ENCODE measurements at regions not wholly inside any gene's neighbourhood (a gene's known extent, or its start where the extent isn't known, plus 50 kb on each side); places are given as distances from the start of the nearest gene placed in this dataset.

DNA sequence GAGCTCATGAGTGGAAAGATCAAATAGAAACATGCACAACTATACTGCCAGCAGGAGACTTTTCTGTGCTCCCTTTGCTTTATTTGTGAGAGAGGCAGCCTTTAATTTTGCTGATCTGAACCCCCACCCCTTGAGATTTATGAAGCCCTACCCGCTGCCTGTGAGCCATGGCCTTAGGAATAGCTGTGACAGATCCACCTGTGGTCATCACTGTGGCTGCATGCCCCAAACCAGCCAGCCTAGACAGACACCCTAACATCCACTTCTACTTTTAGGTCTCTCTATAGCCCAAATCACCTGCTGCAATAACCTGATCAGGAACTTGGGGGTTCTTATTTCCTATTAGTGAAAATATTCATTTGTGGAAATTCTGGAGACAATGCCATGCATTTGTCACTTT lies 196.2 kb downstream of the C1orf94 start:
- H3K36me3 ChIP-seq (ENCODE audit: control insufficient read depth, insufficient read depth, low read length): no peaks in the 10 kb centered on the region
- peaks cover 8% of the 10 kb centered on the region for H3K27me3 ChIP-seq (ENCODE audit: control insufficient read depth, insufficient read depth, low read length)
- H3K4me1 ChIP-seq (ENCODE audit: control insufficient read depth, insufficient read depth, low read length): no peaks in the 10 kb centered on the region
- no peak overlapping the region for H3K27ac ChIP-seq (ENCODE audit: low read depth, low read length)
- H3K9ac ChIP-seq (ENCODE audit: low read length): no peak overlapping the region
- H3K4me3 ChIP-seq (ENCODE audit: low read length): no peak overlapping the region

DNA sequence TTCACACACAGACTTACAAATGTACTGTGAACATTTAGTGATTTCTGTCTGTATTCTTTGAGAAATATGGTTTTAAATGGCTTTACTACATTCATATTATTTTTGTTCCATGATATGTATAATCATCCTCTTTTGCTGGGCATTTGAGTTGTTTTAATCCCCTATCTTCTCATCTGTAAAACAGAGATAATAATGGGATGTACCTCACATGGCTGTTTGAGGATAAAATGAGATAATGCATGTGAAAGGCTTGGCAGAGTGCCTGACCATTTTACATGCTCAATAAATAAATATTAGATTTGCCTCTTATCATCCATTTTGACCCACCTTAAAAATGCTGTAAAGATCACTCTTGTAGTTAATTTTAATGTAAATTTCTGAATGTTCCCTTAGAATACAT lies 197.2 kb downstream of the C1orf94 start:
- H3K9ac ChIP-seq (ENCODE audit: low read length): no peak overlapping the region
- H3K27ac ChIP-seq (ENCODE audit: low read depth, low read length): no peak overlapping the region
- no peaks in the 10 kb centered on the region for H3K36me3 ChIP-seq (ENCODE audit: control insufficient read depth, insufficient read depth, low read length)
- peaks cover 8% of the 10 kb centered on the region for H3K27me3 ChIP-seq (ENCODE audit: control insufficient read depth, insufficient read depth, low read length)
- H3K4me1 ChIP-seq (ENCODE audit: control insufficient read depth, insufficient read depth, low read length): no peaks in the 10 kb centered on the region
- no peak overlapping the region for H3K4me3 ChIP-seq (ENCODE audit: low read length)

DNA sequence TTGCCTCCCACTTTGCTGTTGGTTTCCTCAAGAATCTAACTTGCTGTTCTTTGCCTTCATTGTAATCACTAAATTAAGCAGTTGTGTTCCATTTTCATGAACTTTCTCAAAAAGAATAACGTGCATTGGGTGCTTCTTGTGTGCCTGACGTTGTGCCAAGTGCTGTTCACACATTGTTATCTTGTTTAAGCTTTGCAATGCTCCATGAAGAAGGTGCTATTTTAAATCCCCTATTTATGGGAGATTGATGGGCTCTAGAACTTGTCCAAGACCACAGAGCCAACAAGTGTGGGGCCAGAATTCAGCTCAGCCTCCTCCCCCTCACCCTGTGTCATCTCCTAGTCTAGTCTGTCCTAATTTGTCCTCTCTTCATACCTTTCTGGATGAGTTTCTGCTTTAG lies 199.8 kb downstream of the C1orf94 start:
- no peak overlapping the region for H3K27ac ChIP-seq (ENCODE audit: low read depth, low read length)

DNA sequence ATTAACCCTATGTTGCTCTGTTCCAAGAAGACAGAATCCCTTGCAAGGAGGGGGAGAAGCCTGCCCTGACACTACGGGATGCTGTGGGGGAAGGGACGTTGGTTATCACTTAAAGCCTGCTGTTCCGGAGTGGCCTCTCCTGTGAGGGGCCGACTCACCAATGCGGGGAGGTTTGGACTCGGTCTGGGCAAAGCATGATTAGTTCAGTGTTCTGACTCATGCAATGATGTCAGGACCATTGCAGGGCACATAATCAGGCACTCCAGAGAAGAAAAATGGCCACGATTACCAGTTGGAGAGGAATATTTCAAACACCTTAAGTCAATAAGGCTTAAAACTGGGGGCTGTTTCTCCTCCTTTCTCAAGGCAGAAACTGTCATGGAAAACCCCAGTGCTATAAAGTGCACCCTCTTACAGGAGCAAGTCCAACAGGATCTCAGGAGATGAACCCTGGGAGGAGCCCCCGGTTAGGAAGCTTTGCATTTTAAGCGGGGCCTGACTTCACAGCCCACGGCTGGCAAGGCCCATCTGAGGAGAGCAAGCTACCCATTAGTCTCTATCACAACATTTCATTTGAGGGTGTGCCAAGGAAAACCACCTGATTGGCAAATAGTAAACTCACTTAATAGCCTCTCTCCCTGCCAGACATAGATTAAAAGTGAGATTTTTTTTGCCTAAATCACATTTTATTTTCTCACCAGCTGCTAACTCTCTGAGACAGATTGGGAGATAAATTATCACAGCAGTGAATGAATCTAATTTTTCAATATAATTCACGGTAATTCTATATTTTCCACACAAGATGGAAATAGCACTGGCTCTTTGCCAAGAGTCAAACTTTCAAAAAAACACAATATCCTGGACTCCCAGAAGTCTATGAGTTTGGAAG lies 202.5 kb downstream of the C1orf94 start:
- no peaks in the 10 kb centered on the region for H3K36me3 ChIP-seq (ENCODE audit: control insufficient read depth, insufficient read depth, low read length)
- no peaks in the 10 kb centered on the region for H3K27me3 ChIP-seq (ENCODE audit: control insufficient read depth, insufficient read depth, low read length)
- no peak overlapping the region for H3K9ac ChIP-seq (ENCODE audit: low read length)
- no peaks in the 10 kb centered on the region for H3K4me1 ChIP-seq (ENCODE audit: control insufficient read depth, insufficient read depth, low read length)
- no peak overlapping the region for H3K4me3 ChIP-seq (ENCODE audit: low read length)
- H3K27ac ChIP-seq (ENCODE audit: low read depth, low read length): no peak overlapping the region

More for the DNA sequence above, 199.8 kb downstream of the C1orf94 start:
- Histone ChIP-seq H3K27me3 (ENCODE audit: control insufficient read depth, insufficient read depth, low read length) (peaks cover 8% of the 10 kb centered on the region), H3K4me3 (ENCODE audit: low read length) (no peak overlapping the region), H3K36me3 (ENCODE audit: control insufficient read depth, insufficient read depth, low read length) (no peaks in the 10 kb centered on the region), H3K9ac (ENCODE audit: low read length) (no peak overlapping the region), H3K4me1 (ENCODE audit: control insufficient read depth, insufficient read depth, low read length) (no peaks in the 10 kb centered on the region)

DNA sequence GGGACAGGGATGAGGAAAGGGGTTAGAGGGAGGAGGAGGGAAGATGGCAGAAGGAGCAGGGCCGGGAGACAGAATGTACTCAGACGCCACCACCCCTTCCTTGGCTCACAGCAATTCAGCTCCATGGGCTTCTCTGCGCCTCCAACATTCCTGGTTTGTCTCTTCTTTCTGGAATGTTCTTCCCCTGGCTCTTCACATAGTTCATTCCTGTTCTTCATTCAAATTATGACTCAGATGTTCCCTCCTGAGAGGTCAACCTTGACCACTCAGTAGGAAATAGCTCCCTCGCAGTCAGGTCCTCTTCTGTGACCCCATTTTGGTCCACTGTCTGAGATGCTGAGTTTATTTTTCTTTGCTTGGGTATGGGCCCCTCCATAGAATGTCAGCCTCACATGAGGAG lies 203.2 kb downstream of the C1orf94 start:
- H3K27me3 ChIP-seq (ENCODE audit: control insufficient read depth, insufficient read depth, low read length): no peaks in the 10 kb centered on the region
- no peaks in the 10 kb centered on the region for H3K36me3 ChIP-seq (ENCODE audit: control insufficient read depth, insufficient read depth, low read length)
- no peak overlapping the region for H3K4me3 ChIP-seq (ENCODE audit: low read length)
- H3K27ac ChIP-seq (ENCODE audit: low read depth, low read length): no peak overlapping the region
- H3K4me1 ChIP-seq (ENCODE audit: control insufficient read depth, insufficient read depth, low read length): no peaks in the 10 kb centered on the region
- H3K9ac ChIP-seq (ENCODE audit: low read length): no peak overlapping the region

DNA sequence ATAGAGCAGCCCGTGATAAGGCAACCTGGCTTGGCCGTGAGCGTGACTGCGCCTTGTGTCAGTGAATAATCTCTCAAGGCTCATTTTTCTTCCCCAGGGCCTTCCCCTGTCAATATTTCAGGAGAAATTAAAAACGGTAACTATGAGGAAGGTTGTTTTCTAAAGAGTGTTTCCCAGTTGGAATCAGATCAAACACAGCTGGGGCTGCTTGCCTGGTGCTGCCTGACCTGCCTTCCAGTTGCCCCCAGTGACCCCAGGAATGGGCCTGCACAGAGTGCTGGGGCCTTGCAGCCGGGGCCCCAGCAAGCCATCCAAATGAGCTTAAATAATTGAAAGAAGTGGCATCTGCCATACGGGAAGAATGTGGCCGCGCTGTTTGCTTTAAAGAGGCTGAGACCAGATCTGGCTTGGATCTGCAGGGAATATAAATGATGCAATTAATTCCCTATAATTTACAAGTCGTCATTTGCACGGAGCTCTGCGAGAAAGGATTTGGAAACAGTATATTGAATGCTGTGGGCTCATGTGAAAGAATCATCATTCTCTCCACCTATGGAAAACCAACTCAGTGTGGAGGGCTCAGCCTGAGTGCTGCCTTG lies 203.9 kb downstream of the C1orf94 start:
- no peaks in the 10 kb centered on the region for H3K36me3 ChIP-seq (ENCODE audit: control insufficient read depth, insufficient read depth, low read length)
- H3K27me3 ChIP-seq (ENCODE audit: control insufficient read depth, insufficient read depth, low read length): no peaks in the 10 kb centered on the region
- H3K4me1 ChIP-seq (ENCODE audit: control insufficient read depth, insufficient read depth, low read length): no peaks in the 10 kb centered on the region
- no peak overlapping the region for H3K9ac ChIP-seq (ENCODE audit: low read length)
- H3K27ac ChIP-seq (ENCODE audit: low read depth, low read length): no peak overlapping the region
- H3K4me3 ChIP-seq (ENCODE audit: low read length): no peak overlapping the region

DNA sequence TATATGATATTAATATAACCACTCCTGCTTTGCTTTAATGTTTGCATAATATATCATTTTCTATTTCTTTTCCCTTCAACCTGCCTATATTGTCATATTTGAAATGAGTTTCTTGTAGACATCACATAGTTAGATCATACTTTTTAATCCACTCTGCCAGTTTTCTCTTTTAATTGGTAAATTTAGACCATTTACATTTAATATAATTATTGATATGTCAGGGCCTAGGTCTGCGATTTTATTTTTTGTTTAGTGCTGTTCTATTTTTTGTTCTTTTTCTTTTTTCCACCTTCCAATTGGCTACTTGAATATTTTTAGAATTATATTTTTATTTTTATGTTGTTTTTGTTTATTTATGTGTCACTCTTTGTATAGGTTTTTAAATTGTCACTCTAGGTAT lies 213.3 kb downstream of the C1orf94 start:
- Histone ChIP-seq H3K9ac (ENCODE audit: low read length) (no peak overlapping the region), H3K36me3 (ENCODE audit: control insufficient read depth, insufficient read depth, low read length) (no peaks in the 10 kb centered on the region), H3K4me3 (ENCODE audit: low read length) (no peak overlapping the region), H3K4me1 (ENCODE audit: control insufficient read depth, insufficient read depth, low read length) (no peaks in the 10 kb centered on the region), H3K27ac (ENCODE audit: low read depth, low read length) (no peak overlapping the region), H3K27me3 (ENCODE audit: control insufficient read depth, insufficient read depth, low read length) (no peaks in the 10 kb centered on the region)

DNA sequence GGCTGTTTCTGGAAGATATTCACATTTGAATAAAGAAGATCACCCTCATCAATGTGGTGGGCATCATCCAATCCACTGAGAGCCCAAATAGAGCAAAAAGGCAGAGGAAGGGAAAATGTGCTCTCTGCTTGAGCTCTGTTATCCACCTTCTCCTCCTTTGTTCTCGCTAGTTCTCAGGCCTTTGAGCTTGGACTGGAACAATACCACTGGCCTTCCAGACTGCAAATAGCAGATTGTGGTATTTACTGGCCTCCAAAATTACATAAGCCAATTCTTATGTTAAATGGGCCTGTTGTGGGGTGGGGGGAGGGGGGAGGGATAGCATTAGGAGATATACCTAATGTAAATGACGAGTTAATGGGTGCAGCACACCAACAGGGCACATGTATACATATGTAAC lies 219.3 kb downstream of the C1orf94 start:
- H3K4me3 ChIP-seq (ENCODE audit: low read length): no peak overlapping the region
- H3K27me3 ChIP-seq (ENCODE audit: control insufficient read depth, insufficient read depth, low read length): no peaks in the 10 kb centered on the region
- no peaks in the 10 kb centered on the region for H3K4me1 ChIP-seq (ENCODE audit: control insufficient read depth, insufficient read depth, low read length)
- H3K27ac ChIP-seq (ENCODE audit: low read depth, low read length): no peak overlapping the region
- no peaks in the 10 kb centered on the region for H3K36me3 ChIP-seq (ENCODE audit: control insufficient read depth, insufficient read depth, low read length)
- no peak overlapping the region for H3K9ac ChIP-seq (ENCODE audit: low read length)

DNA sequence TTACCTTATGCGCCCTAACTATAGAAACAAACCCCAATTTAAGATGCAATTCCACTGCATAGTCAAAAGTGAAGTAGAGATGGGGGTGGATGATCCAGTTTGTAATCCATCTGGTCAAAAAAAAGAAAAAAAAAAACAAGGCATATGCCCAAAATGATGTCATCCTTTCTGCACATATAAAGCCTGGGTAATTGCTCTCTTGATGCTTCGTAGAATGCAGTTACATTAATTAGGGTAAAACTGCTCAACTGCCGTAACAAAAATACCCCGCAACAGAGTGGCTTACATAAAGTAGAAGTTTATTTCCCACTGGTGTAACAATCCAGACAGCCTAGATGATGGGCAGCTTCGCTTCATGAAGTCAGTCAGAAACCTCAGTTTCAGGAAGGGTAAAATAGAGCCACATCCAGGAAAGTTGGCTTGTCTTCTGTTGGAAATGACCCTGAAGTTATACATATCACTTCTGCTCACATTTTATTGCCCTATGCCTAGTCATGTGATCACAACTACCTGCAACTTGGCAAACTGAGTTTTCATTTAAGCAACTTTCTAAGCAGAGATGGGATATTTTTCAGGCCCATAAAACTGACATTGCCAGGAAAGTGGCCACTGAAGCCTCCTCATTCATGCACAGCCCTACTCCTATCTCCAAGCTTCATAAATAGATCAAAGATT lies 221.7 kb downstream of the C1orf94 start:
- Histone ChIP-seq H3K9ac (ENCODE audit: low read length) (no peak overlapping the region), H3K4me3 (ENCODE audit: low read length) (no peak overlapping the region), H3K36me3 (ENCODE audit: control insufficient read depth, insufficient read depth, low read length) (no peaks in the 10 kb centered on the region), H3K27ac (ENCODE audit: low read depth, low read length) (no peak overlapping the region), H3K27me3 (ENCODE audit: control insufficient read depth, insufficient read depth, low read length) (no peaks in the 10 kb centered on the region), H3K4me1 (ENCODE audit: control insufficient read depth, insufficient read depth, low read length) (no peaks in the 10 kb centered on the region)

DNA sequence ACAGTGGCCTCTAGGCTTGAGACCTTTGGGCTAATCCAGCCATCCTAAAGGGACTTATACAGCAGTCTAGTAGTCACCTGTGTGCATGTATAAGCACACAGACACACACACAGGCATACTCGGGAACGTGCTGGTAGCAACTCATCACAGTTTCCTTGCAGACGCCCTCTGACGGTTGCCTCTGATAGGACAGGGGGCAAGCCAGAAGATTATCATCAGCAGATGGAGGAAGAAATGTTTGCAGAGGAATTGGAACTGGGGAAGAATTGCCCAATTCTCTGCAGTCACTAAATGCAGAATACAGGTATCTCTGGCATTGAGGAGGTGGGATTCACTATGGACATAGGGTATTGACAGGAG lies 222.2 kb downstream of the C1orf94 start:
- Histone ChIP-seq H3K4me1 (ENCODE audit: control insufficient read depth, insufficient read depth, low read length) (no peaks in the 10 kb centered on the region), H3K4me3 (ENCODE audit: low read length) (no peak overlapping the region), H3K36me3 (ENCODE audit: control insufficient read depth, insufficient read depth, low read length) (no peaks in the 10 kb centered on the region), H3K27me3 (ENCODE audit: control insufficient read depth, insufficient read depth, low read length) (no peaks in the 10 kb centered on the region), H3K9ac (ENCODE audit: low read length) (no peak overlapping the region), H3K27ac (ENCODE audit: low read depth, low read length) (no peak overlapping the region)

DNA sequence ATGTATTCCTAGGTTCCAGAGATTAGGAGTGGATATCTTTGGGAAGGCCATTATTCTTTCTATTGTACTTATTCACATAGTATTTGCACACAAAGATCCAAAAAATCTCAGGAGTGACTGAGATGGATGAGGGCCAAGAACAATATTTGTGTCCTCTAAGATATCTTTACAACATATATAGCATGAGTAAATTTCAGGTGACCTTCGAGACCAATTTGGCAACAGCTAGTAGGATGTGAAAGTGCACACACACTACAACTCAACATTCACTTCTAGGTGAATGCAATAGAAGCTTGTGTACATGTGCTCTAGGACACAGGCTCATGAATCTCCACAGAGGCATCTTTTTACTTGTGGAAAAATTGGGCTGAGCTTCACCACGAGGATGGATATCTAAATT lies 224.0 kb downstream of the C1orf94 start:
- H3K4me1 ChIP-seq (ENCODE audit: control insufficient read depth, insufficient read depth, low read length): no peaks in the 10 kb centered on the region
- H3K27ac ChIP-seq (ENCODE audit: low read depth, low read length): no peak overlapping the region
- H3K4me3 ChIP-seq (ENCODE audit: low read length): no peak overlapping the region
- no peaks in the 10 kb centered on the region for H3K27me3 ChIP-seq (ENCODE audit: control insufficient read depth, insufficient read depth, low read length)
- no peaks in the 10 kb centered on the region for H3K36me3 ChIP-seq (ENCODE audit: control insufficient read depth, insufficient read depth, low read length)
- H3K9ac ChIP-seq (ENCODE audit: low read length): no peak overlapping the region

DNA sequence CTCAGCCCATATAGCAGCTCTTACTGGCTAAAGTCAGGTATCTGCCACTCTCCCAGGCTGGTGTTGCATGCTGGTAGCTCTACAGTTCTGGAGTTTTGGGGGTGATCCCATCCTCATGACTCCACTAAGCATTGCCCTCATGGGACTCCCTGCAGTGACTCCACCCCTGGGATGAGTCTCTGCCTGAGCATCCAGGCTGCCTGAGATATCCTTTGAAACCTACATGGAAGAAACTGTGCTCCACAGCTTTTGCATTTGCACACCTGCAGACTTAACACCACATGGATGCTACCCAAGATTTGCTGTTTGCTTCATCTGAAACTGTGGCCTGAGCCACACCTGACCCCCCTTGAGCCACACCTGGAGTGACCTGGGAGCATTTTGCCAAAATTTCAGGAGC lies 226.4 kb downstream of the C1orf94 start:
- H3K9ac ChIP-seq (ENCODE audit: low read length): no peak overlapping the region
- H3K27ac ChIP-seq (ENCODE audit: low read depth, low read length): no peak overlapping the region
- H3K4me3 ChIP-seq (ENCODE audit: low read length): no peak overlapping the region
- no peaks in the 10 kb centered on the region for H3K27me3 ChIP-seq (ENCODE audit: control insufficient read depth, insufficient read depth, low read length)
- no peaks in the 10 kb centered on the region for H3K36me3 ChIP-seq (ENCODE audit: control insufficient read depth, insufficient read depth, low read length)
- H3K4me1 ChIP-seq (ENCODE audit: control insufficient read depth, insufficient read depth, low read length): no peaks in the 10 kb centered on the region

Data from rectal smooth muscle tissue (tissue), 1 donor.